ENCODE measurements at regions not wholly inside any gene's neighbourhood (a gene's known extent, or its start where the extent isn't known, plus 50 kb on each side); places are given as distances from the start of the nearest gene placed in this dataset.

- no peak for DNase-seq (ENCODE audit: low spot score)
- H3K4me1 ChIP-seq (ENCODE audit: insufficient read depth, low read length, poor library complexity, severe bottlenecking): no peaks in the 10 kb centered on the region
- H3K27me3 ChIP-seq (replicated peaks; ENCODE audit: insufficient read depth, low read depth, low read length, poor library complexity): no peaks in the 10 kb centered on the region
- H3K9me3 ChIP-seq (ENCODE audit: low read depth, low read length, poor library complexity, severe bottlenecking): peaks cover 29% of the 10 kb centered on the region
- intact Hi-C loops (cut with micrococcal nuclease; ENCODE audit: unreplicated experiment): no loop called here
- no peaks in the 10 kb centered on the region for H3K36me3 ChIP-seq (ENCODE audit: insufficient read depth, low read length, poor library complexity, severe bottlenecking)
- no TSS peak for BruUV-seq (replicated peaks)
- no peak overlapping the region for H3K4me3 ChIP-seq (ENCODE audit: low read depth, low read length, poor library complexity, severe bottlenecking)
- H3K27ac ChIP-seq (ENCODE audit: low read depth, low read length, poor library complexity, severe bottlenecking): no peak overlapping the region
- POLR2A ChIA-PET (ENCODE audit: low non-redundant PET): no interaction called here
- TF ChIP-seq EZH2 (IDR thresholded peaks at IDR 0.05; ENCODE audit: borderline replicate concordance, low read depth, low read length, poor library complexity, severe bottlenecking) (no peak), CTCF (conservative IDR thresholded peaks at IDR 0.05; ENCODE audit: low read depth, low read length) (no peak)
- CTCF ChIA-PET: no interaction called here
Measured at GRCh38 chr7:153396475-153396874, 636.9 kb downstream of the ACTR3B start.

GRCh38 chr7:153397459-153397858 is 637.9 kb downstream of the ACTR3B start:
- POLR2A ChIA-PET (ENCODE audit: low non-redundant PET): no interaction called here
- no peak overlapping the region for H3K4me3 ChIP-seq (ENCODE audit: low read depth, low read length, poor library complexity, severe bottlenecking)
- H3K36me3 ChIP-seq (ENCODE audit: insufficient read depth, low read length, poor library complexity, severe bottlenecking): no peaks in the 10 kb centered on the region
- H3K27me3 ChIP-seq (replicated peaks; ENCODE audit: insufficient read depth, low read depth, low read length, poor library complexity): no peaks in the 10 kb centered on the region
- H3K27ac ChIP-seq (ENCODE audit: low read depth, low read length, poor library complexity, severe bottlenecking): no peak overlapping the region
- CTCF ChIA-PET: no interaction called here
- no peaks in the 10 kb centered on the region for H3K4me1 ChIP-seq (ENCODE audit: insufficient read depth, low read length, poor library complexity, severe bottlenecking)
- peaks cover 28% of the 10 kb centered on the region for H3K9me3 ChIP-seq (ENCODE audit: low read depth, low read length, poor library complexity, severe bottlenecking)
- intact Hi-C loops (cut with micrococcal nuclease; ENCODE audit: unreplicated experiment): no loop called here
- no peak for TF ChIP-seq EZH2 (IDR thresholded peaks at IDR 0.05; ENCODE audit: borderline replicate concordance, low read depth, low read length, poor library complexity, severe bottlenecking)
- BruUV-seq (replicated peaks): no TSS peak
- no peak for DNase-seq (ENCODE audit: low spot score)

- intact Hi-C loops (cut with micrococcal nuclease; ENCODE audit: unreplicated experiment): no loop called here
- H3K4me1 ChIP-seq (ENCODE audit: insufficient read depth, low read length, poor library complexity, severe bottlenecking): no peaks in the 10 kb centered on the region
- H3K4me3 ChIP-seq (ENCODE audit: low read depth, low read length, poor library complexity, severe bottlenecking): no peak overlapping the region
- ChIA-PET POLR2A (ENCODE audit: low non-redundant PET) (no interaction called here), CTCF (no interaction called here)
- no peak for DNase-seq (ENCODE audit: low spot score)
- no peak overlapping the region for H3K27ac ChIP-seq (ENCODE audit: low read depth, low read length, poor library complexity, severe bottlenecking)
- no TSS peak for BruUV-seq (replicated peaks)
- TF ChIP-seq CTCF (conservative IDR thresholded peaks at IDR 0.05; ENCODE audit: low read depth, low read length) (no peak), EZH2 (IDR thresholded peaks at IDR 0.05; ENCODE audit: borderline replicate concordance, low read depth, low read length, poor library complexity, severe bottlenecking) (no peak)
- no peaks in the 10 kb centered on the region for H3K27me3 ChIP-seq (replicated peaks; ENCODE audit: insufficient read depth, low read depth, low read length, poor library complexity)
- H3K9me3 ChIP-seq (ENCODE audit: low read depth, low read length, poor library complexity, severe bottlenecking): peaks cover 23% of the 10 kb centered on the region
- no peaks in the 10 kb centered on the region for H3K36me3 ChIP-seq (ENCODE audit: insufficient read depth, low read length, poor library complexity, severe bottlenecking)
Measured at GRCh38 chr7:153397906-153398305, 638.4 kb downstream of the ACTR3B start.

- Histone ChIP-seq H3K4me1 (ENCODE audit: insufficient read depth, low read length, poor library complexity, severe bottlenecking) (no peaks in the 10 kb centered on the region), H3K9me3 (ENCODE audit: low read depth, low read length, poor library complexity, severe bottlenecking) (peaks cover 19% of the 10 kb centered on the region), H3K4me3 (ENCODE audit: low read depth, low read length, poor library complexity, severe bottlenecking) (no peak overlapping the region), H3K27me3 (replicated peaks; ENCODE audit: insufficient read depth, low read depth, low read length, poor library complexity) (no peaks in the 10 kb centered on the region), H3K36me3 (ENCODE audit: insufficient read depth, low read length, poor library complexity, severe bottlenecking) (no peaks in the 10 kb centered on the region), H3K27ac (ENCODE audit: low read depth, low read length, poor library complexity, severe bottlenecking) (no peak overlapping the region)
- CTCF ChIA-PET: no interaction called here
- DNase-seq (ENCODE audit: low spot score): no peak
- BruUV-seq (replicated peaks): no TSS peak
- POLR2A ChIA-PET (ENCODE audit: low non-redundant PET): no interaction called here
- intact Hi-C loops (cut with micrococcal nuclease; ENCODE audit: unreplicated experiment): no loop called here
- TF ChIP-seq CTCF (conservative IDR thresholded peaks at IDR 0.05; ENCODE audit: low read depth, low read length) (no peak), EZH2 (IDR thresholded peaks at IDR 0.05; ENCODE audit: borderline replicate concordance, low read depth, low read length, poor library complexity, severe bottlenecking) (no peak)
Measured at GRCh38 chr7:153398370-153398769, 638.8 kb downstream of the ACTR3B start.

All from A673 (cell line).